ENCODE measurements at regions not wholly inside any gene's neighbourhood (a gene's known extent, or its start where the extent isn't known, plus 50 kb on each side); places are given as distances from the start of the nearest gene placed in this dataset.

DNA sequence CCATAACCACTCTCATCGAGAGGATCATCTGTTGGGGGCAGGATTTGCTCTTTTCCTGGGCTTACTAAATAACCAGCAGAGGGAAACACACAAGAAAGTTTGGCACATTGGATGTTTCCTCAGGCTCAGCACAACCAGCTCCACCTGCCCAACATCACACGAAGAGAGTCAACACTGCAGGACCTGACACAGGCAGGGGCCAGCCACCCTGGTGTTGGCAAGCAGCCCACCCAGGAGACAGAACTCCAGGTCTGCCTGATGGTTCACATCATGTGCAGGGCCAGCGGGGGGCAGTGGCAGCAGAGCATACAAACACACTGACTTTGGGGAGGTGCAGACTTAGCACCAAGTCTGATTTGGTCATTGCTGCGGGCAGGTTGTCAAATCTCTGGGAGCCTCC is 182.3 kb upstream of the GALNT2 start:
- ChIA-PET POLR2A (no interaction called here), CTCF (no interaction called here)
- DNase-seq (ENCODE audit: low spot score): peak; percentile 22
- no peak for ATAC-seq
- H3K27ac Mint-ChIP-seq: no peak overlapping the region
- no peaks in the 10 kb centered on the region for H3K36me3 Mint-ChIP-seq
- H3K4me3 Mint-ChIP-seq: no peak overlapping the region
- 0 out of 2 replicates have a peak, but pooled peaks cover 5% of the 10 kb centered on the region for H3K4me1 Mint-ChIP-seq
- no peaks in the 10 kb centered on the region for H3K27me3 Mint-ChIP-seq (ENCODE audit: low read depth)
- H3K9me3 Mint-ChIP-seq: peaks cover 11% of the 10 kb centered on the region
- TF ChIP-seq NFYB (CRISPR knock-in tag; conservative IDR thresholded peaks at IDR 0.05; ENCODE audit: low read depth): no peak

DNA sequence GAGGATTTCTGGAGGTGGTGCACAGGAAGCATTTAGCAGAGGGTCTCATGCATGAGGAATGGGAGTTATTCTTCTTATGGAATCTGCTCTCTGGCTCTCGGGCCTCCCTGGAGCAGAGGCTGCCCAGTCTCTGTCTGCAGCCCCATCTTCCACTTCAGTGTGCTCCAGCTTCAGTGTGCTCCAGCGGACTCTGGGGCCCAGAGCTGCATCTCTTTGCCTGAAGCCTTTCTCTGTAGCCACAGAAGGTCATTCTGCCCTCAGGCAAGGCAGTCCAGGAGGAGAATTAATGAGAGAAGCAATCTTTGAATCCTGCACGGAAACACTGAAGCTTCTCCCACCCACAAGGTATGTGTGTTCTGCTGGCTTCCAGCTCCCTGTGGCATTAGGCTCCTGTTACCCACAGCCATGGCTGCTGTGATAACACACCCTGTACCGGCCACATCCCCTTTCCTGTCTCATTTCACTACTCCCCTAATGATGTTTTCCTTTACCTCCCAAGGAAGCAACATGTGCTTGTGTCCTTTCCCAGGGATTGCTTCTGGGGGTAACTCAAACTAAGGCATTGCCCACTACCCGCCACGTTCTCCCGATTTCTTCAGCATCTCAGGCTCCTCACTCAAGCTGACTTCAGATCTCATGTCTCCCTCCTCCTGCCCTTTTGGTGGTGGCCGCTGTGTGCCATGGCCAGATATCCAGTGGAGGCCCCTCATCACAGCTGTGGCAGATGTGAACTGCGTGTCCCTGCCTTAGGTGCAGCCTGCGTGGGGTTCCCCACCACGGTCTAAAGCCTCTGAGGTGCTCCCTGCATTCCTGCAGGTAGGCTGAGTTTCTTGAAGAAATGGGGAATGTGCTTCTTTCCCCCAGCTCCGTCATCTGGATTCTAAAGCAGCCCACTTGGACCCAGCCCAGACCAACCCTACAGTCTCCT is 181.2 kb upstream of the GALNT2 start:
- no peak for TF ChIP-seq CREM (CRISPR knock-in tag; IDR thresholded peaks at IDR 0.05)
- Mint-ChIP-seq H3K27me3 (ENCODE audit: low read depth) (no peaks in the 10 kb centered on the region), H3K9me3 (peaks cover 11% of the 10 kb centered on the region), H3K27ac (no peak overlapping the region), H3K36me3 (no peaks in the 10 kb centered on the region), H3K4me1 (0 out of 2 replicates have a peak, but pooled peaks cover 5% of the 10 kb centered on the region), H3K4me3 (no peak overlapping the region)
- POLR2A ChIA-PET: no interaction called here
- CTCF ChIA-PET: no interaction called here
- DNase-seq (ENCODE audit: low spot score): no peak
- ATAC-seq: no peak

DNA sequence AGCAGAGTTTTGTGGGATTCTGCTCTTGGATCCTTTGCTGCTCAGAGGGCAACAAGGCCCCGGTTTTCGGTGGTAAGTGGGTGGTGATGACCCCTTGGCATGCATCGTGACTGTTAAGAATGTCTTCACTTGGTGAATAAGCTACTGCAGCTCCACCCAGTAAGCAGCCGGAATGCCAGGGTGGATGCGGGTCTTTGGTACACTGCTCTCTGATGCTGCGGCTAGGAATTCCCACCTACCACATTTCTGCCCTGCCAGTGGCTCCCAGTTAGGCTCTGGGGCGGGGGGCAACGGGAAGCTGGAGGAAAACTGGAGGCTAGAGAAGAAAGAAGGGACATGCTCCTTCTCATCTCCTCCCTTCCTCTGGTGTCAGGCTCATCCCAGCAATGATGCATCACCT is 180.4 kb upstream of the GALNT2 start:
- CTCF ChIA-PET: no interaction called here
- H3K4me1 Mint-ChIP-seq: 0 out of 2 replicates have a peak, but pooled peaks cover 5% of the 10 kb centered on the region
- H3K9me3 Mint-ChIP-seq: peaks cover 11% of the 10 kb centered on the region
- ATAC-seq: no peak
- no peak for DNase-seq (ENCODE audit: low spot score)
- POLR2A ChIA-PET: no interaction called here
- no peaks in the 10 kb centered on the region for H3K27me3 Mint-ChIP-seq (ENCODE audit: low read depth)
- H3K4me3 Mint-ChIP-seq: no peak overlapping the region
- H3K36me3 Mint-ChIP-seq: no peaks in the 10 kb centered on the region
- no peak overlapping the region for H3K27ac Mint-ChIP-seq
- no peak for TF ChIP-seq FOXJ3 (CRISPR knock-in tag; IDR thresholded peaks at IDR 0.05; ENCODE audit: borderline replicate concordance)

DNA sequence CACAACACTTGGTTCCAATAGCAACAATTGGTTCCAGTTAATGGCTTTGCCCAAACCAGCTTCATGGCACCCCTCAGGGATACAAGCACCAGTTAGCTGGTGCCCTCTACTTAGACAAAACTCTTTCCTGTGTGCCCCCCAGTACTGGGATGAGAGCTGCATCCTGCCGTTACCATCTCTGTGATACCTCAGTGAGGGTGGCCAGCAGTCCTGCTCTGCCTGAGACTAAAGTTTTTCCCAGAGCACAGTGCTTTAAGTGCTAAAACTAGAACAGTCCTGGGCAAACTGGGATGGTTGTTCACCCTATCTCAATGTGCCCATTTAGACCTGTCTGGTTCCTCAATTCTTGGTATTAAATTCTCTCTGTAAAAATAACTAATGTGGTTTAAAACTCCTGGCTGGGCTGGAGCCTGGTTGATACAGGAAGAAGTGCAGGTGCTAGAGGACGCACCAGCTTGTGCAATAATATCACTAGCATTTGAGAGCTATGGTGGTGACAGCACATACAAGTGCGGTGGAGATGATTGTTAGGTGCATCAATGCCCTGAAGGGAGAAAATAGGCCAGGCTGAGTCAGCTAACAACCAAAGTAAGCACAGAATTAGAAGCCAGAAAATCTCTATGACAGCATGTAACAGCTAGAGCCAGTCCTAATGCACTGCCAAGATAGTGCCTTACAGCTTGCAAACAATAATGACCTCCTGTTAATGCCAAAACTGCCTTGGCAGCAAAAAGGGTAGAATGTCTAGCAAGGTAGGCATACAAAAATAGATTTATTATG is 179.8 kb upstream of the GALNT2 start:
- Mint-ChIP-seq H3K4me1 (0 out of 2 replicates have a peak, but pooled peaks cover 5% of the 10 kb centered on the region), H3K27ac (no peak overlapping the region), H3K9me3 (peaks cover 11% of the 10 kb centered on the region), H3K36me3 (no peaks in the 10 kb centered on the region), H3K4me3 (no peak overlapping the region), H3K27me3 (ENCODE audit: low read depth) (no peaks in the 10 kb centered on the region)
- DNase-seq (ENCODE audit: low spot score) (no peak), ATAC-seq (no peak)
- ChIA-PET POLR2A (no interaction called here), CTCF (no interaction called here)
- TF ChIP-seq, protein P1, sequence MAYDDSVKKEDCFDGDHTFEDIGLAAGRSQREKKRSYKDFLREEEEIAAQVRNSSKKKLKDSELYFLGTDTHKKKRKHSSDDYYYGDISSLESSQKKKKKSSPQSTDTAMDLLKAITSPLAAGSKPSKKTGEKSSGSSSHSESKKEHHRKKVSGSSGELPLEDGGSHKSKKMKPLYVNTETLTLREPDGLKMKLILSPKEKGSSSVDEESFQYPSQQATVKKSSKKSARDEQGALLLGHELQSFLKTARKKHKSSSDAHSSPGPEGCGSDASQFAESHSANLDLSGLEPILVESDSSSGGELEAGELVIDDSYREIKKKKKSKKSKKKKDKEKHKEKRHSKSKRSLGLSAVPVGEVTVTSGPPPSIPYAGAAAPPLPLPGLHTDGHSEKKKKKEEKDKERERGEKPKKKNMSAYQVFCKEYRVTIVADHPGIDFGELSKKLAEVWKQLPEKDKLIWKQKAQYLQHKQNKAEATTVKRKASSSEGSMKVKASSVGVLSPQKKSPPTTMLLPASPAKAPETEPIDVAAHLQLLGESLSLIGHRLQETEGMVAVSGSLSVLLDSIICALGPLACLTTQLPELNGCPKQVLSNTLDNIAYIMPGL (CRISPR knock-in tag; IDR thresholded peaks at IDR 0.05): no peak
- TF ChIP-seq MYBL2 (CRISPR knock-in tag; IDR thresholded peaks at IDR 0.05): no peak
- no peak for TF ChIP-seq TP53 (CRISPR knock-in tag; IDR thresholded peaks at IDR 0.05)
- TF ChIP-seq, protein P2, sequence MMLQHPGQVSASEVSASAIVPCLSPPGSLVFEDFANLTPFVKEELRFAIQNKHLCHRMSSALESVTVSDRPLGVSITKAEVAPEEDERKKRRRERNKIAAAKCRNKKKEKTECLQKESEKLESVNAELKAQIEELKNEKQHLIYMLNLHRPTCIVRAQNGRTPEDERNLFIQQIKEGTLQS (CRISPR knock-in tag; conservative IDR thresholded peaks at IDR 0.05): no peak
- TF ChIP-seq, protein P3, sequence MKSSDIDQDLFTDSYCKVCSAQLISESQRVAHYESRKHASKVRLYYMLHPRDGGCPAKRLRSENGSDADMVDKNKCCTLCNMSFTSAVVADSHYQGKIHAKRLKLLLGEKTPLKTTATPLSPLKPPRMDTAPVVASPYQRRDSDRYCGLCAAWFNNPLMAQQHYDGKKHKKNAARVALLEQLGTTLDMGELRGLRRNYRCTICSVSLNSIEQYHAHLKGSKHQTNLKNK (CRISPR knock-in tag; IDR thresholded peaks at IDR 0.05): no peak
- TF ChIP-seq ESRRA (CRISPR knock-in tag; IDR thresholded peaks at IDR 0.05; ENCODE audit: borderline replicate concordance): no peak
- no peak for TF ChIP-seq ZNF423 (CRISPR knock-in tag; IDR thresholded peaks at IDR 0.05)
- TF ChIP-seq GTF2I (CRISPR knock-in tag; conservative IDR thresholded peaks at IDR 0.05): no peak
- TF ChIP-seq MXD4 (CRISPR knock-in tag; IDR thresholded peaks at IDR 0.05; ENCODE audit: borderline replicate concordance): no peak
- TF ChIP-seq ZNF219 (CRISPR knock-in tag; IDR thresholded peaks at IDR 0.05; ENCODE audit: borderline replicate concordance): no peak
- TF ChIP-seq TCF7 (CRISPR knock-in tag; IDR thresholded peaks at IDR 0.05; ENCODE audit: low read depth): no peak
